ENCODE measurements at regions not wholly inside any gene's neighbourhood (a gene's known extent, or its start where the extent isn't known, plus 50 kb on each side); places are given as distances from the start of the nearest gene placed in this dataset.
"Not testable (repeated sequence)": the region's sequence is repeated elsewhere in the genome, so short reads cannot be mapped to it uniquely, and the experiment has no call there.

DNA sequence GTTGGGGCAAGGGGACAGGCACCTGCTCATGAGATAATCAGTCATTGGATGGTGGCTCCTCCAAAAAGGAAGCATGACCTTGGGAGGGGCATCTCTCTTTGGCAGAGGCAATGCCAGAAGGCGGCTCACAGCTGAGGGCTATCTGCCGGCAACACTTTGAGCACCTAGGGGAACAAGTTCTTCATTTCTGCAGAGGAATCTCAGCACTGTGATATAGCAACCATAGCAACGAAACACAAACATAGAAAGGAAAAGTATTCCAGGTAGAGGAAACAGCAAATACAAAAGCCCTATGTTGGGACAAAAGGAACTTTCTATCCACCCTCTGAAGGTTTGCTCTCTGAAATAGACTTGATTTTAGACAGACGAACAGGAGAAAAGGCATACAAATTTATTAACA lies 89.1 kb upstream of the NEDD4L start:
- no peak for DNase-seq

DNA sequence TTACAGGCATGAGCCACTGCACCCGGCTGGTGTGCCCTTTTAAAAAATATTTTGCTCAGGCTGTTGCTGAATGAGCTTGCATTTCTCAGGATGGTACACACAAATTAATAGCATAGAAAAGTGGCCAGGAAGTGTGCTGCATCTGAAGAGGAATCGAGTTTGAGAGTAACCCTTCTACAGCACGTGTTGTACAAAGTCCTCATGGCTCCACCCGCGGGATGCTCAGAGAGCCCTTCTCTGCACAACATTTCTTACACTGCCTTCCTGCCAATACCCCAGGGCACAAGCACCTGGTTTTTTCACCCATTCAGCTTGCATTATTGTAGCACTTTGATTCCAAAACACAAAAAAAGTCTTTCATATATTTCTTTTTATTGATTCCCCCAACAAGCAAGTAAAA lies 90.1 kb upstream of the NEDD4L start:
- no peak for DNase-seq

DNA sequence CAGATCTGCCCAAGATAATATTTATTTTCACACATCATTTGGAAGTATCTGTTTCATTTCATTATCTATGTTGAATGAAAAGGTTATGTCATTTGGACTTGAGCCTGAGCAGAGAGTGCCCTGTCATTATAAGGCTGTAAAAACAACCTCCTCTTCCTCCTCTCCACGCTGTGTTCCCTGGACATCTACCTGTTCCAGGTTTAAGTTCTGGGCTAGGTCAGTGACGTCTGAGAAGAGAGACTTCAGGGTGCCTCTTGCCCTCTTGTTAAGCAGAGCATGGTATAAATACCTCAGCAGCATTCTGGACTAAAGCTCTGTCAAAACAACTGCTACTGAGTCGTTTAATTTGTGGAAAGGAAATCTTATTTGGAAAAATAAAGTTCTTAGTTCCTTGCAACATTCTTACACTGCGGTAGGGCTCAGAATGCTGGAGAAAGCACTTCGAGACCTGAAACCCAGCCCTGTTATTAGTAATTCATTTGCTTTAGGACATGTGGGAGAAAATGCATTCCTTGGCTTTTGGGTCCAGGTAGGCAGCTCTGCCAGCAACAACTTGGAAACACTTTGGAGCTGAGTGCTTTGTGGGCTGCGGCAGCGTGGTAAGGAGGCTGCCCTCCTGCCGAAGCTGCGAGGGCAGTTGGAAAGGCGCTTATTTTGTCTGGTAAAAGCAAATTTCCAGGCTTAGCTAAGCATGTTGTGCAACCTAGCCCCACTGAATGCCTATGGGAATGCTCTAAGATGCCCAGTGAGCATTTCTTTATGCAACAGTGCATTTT lies 91.8 kb upstream of the NEDD4L start:
- no peak for DNase-seq

DNA sequence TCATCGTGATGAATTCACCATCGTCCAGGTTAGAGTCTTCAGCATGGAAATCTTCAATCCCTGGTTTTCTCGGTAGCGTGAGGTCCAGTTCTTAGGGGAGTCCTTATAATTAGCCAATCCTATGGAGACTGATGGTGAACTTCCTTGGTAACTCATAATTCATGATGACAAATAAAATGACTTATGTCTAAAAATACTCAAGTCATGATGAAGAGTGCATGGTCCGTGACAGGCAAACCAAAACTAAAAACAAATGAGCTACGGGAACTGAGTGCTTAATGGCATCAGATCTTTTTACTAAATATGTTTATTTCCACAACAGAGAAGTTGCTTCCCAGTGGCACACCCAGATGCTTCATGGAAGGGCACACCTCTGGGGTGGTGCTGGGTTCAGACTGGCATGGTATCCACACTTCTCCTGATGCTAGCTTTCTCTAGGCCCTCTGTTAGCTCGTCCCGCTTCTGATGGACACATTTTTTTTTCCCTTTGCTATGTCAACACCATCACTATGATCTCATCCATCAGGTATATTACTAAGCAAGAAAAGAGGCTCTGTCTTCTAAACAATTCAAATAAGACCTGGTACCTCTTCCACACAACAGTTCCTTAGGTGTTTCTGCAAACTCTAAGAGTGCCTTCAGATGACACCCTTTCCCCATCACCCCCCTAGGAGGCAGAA lies 92.8 kb upstream of the NEDD4L start:
- no peak for DNase-seq

DNA sequence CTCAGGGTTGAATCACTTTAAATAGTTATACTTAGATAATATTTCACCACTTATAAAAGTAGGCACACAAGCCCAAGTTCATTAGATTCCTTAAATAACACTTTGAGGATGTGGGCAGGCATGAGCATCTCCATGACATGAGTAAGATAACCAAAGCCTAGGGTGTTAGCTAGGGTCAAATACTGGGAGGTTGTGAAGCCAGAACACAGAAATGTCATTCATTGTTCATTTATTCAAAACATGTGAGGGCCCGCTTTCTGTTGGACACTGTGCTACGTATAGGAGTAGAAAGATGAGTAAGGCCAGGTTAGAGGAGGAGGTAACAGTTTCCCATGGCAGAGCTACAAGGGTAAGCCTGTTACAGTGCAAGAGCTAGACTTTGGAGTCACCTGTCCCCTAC lies 93.5 kb upstream of the NEDD4L start:
- DNase-seq, result no peak

DNA sequence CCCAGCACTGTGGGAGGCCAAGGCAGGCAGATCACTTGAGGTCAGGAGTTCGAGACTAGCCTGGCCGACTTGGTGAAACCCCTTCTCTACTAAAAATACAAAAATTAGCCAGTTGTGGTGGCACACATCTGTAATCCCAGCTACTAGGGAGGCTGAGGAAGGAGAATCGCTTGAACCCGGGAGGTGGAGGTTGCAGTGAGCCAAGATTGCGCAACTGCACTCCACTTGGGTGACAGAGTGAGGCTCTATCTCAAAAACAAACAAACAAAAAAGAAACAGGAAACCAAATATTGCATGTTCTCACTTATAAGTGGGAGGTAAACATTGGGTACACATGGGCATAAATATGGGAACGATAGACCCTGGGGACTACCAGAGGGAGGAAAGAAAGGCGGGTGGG lies 94.7 kb upstream of the NEDD4L start:
- not testable (repeated sequence) for DNase-seq

DNA sequence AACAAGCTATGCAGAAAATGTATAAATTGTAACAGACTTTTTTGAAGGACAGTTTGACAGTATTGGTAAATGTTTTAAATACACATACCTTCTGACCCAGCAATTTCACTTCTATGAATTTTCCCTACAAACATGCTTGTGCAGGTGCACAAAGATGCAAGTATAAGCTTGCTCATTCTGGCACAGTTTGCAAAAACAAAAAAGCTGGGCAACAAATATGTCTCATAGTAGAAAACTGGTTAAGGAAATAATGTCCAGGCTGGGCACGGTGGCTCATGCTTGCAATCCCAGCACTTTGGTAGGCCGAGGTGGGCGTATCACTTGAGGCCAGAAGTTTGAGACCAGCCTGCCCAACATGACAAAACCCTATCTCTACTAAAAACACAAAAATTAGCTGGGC lies 96.9 kb upstream of the NEDD4L start:
- no peak for DNase-seq

DNA sequence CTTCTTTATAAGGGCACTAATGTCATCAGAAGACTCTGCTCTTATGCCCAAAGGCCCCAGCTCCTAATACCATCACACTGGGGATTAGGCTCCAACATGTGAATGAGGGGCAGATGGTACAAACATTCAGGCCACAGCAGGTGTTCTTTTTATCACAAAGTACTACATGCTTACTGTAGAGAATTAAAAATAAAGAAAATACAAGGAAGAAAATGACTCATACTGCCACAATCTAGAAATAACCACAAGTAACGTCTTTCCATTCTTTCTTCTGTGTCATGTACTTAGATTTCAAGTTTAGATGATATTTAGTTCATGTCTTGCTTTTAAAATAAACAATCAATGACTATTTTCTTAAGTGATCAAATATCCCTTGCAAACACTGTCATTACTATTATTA lies 100.3 kb upstream of the NEDD4L start:
- no peak for DNase-seq

DNA sequence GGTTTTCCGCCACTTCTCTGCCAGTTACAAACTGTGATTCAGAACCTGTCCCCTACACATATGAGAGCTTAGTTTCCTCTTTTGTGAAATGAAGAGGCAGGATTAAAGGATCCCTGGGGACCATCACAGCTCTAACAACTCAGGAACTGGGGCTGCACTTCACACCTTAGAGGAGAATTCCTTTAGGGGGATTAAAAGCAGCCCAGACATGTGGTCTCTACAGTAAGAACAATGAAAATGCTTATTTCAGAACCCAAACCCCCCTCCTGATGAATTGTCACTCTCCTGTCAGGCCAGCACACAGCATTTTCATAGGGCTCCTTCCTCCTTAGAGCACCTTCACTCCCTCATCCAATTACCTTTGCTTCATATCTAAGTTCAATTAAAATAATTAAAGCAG lies 101.5 kb upstream of the NEDD4L start:
- DNase-seq, result no peak

DNA sequence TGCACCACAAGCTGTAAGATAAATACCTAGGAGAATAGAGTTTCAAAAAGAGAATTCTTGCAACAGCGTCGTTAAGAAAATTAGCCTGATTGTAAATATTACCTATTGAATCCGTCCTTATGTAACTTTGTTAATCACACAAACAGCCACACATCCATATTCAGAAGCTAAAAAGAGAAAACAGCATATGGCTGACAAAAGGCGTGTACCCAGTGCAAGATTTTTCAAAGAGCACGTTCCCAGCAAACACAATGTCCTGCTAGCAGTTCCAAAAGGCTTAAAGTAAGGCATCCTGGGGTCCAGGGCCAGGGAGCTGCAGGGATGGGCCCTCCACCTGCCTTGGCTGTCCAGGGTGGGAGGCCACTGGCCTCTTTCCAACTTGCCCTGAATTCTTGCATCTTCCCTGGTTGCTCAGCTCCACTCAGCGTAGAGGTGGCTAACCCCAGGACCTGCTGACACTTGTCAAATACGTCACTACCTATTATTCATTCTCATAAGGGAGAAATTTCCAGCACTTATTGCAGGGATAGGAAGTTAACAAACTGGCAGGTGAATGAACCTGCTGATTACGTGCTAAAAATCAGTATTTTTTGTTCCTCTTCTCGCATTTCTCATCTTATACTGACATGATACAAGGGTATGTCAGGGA lies 102.1 kb upstream of the NEDD4L start:
- no peak for DNase-seq

DNA sequence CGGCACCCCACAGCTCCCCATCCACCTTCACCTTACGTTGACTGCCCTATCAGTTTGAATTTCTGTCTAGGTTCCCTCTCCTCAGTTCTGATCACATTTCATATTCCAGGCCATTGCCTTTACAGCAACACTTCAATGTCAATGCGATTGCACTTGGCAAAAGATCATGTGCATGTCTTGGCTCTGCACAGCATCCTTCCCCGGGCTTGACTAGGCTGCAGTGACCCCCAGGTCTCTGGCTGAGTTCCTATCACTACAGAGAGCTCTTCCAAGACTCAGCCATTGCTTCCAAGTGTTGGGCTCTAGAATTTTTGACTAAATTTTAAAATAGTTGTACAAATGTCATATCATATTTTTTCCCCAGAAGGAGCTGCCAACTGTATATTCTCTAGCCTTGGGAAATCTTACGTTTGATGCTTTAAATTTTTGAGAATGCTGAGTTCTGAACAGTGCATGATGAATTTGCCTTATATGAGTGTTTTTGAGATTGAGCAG lies 103.8 kb upstream of the NEDD4L start:
- no peak for DNase-seq

DNA sequence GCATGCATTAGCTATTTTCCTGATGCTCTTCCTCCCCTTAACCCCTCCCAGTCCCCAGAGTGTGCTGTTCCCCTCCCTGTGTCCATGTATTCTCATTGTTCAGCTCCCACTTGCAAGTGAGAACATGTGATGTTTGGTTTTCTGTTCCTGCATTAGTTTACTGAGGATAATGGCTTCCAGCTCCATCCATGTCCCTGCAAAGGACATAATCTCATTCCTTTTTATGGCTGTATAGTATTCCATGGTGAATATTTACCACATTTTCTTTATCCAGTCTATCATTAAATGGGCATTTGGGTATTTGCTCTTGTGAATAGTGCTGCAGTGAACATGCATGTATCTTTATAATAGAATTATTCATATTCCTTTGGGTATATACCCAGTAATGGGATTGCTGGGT lies 109.7 kb upstream of the NEDD4L start:
- not testable (repeated sequence) for DNase-seq

DNA sequence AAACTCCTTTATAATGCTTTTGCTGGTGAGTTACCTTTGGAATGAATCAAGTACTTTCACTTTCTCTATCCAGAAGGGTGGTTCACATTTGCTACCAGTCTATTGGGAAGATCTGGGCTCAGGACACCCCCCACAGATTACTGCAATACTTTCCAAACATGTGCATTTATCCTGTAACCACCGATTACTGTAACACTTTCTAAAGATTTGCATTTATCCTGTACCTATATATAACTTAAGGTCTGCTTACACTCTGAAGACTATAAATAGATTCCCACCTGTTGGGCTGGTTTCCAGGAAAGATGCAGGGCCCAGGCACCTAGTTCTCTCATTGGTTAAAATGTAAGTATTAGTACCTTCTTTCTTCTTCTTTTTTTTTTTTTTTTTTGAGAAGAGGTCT lies 113.0 kb upstream of the NEDD4L start:
- no peak for DNase-seq

DNA sequence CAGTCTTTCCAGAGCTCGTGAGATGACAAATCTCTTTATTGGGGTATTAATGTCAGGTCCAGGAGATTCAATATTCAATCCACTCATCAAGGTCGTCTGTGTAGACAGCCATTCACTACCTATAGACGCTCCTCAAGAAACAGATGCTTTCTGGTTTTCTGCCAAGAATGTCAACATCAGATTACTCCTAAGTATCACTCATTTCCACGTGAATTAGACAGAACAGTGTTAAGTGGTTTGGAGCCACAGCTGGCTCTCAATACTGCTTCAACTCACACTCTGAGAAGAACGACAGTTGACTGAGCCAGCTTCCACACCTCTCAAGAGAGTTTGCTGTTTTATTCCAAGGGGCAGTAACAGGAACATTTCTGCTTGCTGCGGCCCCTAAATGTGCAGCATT lies 113.5 kb upstream of the NEDD4L start:
- no peak for DNase-seq

DNA sequence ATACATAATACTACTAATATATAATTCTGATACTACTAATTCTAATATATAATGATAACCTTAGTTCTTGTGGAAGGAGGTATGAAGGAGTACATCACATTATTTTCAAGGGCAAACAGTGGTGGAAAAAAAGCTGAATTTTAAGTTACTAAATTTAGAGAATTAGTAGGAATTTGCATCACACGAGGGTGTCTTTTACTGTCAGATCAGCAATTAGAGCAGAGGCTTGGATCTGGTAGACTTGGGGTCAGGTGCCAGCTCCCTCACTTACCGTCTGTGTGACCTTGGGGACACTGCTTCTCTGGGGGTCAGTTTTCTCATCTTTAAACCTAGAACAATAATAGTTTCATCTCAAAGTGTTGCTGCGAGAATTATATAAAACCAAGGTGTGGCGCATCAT lies 114.1 kb upstream of the NEDD4L start:
- no peak for DNase-seq

DNA sequence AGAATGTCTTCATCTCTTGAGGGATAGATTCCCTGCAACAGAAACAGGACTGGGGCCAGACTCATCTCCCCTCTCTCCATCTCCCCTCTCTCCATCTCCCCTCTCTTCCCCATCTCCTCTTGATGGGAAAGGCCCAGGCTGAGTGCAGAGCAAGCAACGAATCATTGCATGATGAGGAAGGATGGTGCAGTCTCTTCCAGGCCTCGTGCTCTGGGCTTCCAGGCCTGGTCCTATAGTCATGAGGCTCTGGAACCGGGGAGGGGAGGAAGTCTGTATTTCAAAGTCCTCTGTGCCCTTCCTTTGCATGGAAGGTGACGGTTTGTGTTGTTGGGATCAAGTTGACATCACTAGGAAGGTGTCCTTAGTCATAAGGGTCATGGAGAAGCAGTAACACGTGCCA lies 115.6 kb upstream of the NEDD4L start:
- no peak for DNase-seq

DNA sequence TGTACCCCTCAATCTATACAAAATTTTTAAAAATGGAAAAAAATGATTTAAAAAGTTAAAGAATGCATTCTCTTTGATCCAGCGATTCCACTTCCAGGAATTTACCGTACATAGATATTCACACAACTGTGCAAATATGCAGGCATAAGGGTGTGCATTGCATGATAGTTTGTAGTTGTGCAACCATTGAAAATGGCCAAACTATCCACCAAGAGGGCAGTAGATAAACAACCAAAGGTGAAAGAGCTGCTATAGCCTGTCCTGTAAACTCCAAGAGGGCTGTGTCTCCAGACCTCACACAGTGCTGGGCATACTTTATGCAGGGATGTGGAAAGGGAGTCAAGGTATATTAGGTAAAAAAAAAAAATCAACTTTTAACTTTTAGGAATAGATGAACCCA lies 116.5 kb upstream of the NEDD4L start:
- DNase-seq, result no peak

DNA sequence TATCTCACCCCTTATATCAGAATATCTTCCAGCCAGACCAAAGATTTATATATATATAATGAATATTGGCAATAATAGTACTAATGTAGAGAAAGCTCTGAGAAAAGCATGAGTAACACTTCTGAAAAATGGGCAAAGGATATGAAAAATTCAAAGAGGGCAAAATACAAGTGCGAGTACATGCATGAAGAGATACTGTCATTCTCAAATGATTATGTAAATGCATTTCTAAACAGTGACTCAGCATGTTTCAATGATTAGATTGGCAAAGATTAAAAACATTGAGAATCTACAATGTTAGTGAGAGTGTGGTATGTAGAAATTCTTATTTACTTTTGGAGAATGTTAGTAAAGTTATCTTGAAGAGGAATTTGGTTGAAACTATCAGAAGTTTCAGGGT lies 118.3 kb upstream of the NEDD4L start:
- DNase-seq, result no peak

DNA sequence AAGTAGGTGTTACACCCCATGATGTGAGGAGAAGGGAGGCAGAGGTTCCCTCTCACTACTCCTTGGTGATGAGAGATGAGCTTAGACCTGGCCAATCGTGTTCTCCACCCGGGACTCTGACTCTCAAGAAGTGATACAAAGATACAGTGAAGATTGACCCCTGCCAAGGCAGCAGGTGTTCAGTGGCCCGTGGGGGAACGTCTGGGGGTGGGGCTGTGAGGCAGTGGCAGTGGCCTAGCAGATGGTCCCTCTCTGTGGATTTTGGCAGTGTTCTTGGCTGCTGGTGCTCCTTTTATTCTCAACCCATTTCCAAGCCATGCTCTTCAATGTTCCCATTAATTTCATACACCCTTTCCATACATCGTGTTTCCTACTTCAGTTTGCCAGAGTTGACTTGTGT lies 120.4 kb upstream of the NEDD4L start:
- no peak for DNase-seq

DNA sequence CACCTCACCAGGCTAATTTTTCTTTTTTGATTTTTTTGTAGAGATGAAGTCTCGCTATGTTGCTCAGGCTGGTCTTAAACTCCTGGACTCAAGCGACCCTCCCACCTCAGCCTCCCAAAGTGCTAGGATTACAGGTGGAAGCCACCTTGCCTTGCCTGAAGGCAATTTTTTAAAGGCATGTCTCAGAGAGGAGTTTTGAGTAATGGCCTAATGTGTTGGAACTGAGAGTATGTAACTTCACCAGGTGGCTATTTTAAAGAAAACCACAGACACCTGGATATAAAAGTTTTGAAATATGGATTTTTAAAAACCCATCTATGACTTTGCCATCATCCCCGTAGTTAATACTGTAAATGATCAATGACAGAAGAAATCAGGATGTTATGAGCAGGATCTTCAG lies 119.8 kb upstream of the ATP8B1 start:
- no peak for DNase-seq

DNA sequence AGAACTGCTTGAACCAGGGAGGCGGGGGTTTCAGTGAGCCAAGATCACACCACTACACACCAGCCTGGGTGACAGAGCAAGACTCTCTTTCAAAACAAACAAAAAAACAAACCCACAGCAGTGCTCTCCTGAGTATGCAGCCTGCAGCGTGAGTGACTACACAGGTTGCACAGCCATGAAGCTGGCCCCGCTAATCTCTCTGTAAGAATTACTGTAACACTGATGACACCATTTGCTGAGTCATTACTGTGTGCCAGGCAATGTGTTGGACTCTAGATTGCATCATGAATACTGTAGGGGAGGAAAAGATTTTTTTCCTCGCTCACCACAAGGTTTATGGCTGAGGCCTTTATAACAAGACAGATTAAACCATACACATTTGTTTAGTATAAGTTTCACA lies 118.6 kb upstream of the ATP8B1 start:
- no peak for DNase-seq

DNA sequence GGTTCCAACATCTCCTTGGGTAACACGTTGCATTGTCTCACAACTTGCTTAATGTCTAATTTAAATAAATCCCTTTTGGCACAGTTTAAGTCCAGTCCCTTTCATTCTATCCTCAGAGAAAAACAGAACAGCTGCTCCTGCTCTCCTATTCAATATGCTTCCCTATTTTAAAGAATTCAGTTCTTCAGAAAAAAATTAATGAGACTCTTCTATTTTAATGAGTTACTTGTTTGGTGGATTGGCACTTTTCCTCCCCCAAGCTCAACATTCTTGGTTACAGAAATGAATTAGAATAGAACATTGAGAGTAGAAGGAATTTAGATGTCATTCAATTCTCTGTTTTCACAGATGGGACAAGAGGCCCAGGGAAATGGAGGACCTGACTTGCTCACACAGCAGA lies 116.9 kb upstream of the ATP8B1 start:
- DNase-seq, result no peak

DNA sequence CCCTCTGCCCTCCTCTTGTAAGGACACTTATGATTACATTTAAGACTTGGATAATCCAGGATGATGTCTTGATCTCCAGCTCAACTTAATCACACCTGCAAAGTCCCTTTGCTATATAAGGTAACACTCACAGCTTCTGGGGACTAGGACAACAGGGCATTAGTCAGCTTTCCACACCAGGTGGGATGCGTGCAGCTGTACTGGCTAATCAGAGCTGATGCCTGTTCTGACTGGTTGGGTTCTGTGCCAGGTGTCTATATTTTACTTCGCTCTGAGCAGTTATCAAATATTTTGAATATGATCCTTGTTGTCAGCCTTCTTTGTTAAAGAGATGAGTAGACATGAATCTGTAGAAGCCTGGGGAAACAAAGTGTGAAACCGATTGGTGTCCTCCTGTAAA lies 115.5 kb upstream of the ATP8B1 start:
- DNase-seq, result no peak
